ENCODE measurements at regions not wholly inside any gene's neighbourhood (a gene's known extent, or its start where the extent isn't known, plus 50 kb on each side); places are given as distances from the start of the nearest gene placed in this dataset.

- H3K4me3 ChIP-seq (ENCODE audit: low read length), result no peak overlapping the region
- H3K9me3 ChIP-seq (ENCODE audit: low read length), result no peaks in the 10 kb centered on the region
- H3K9ac ChIP-seq (ENCODE audit: low read length), result no peak overlapping the region
- H2AFZ ChIP-seq (ENCODE audit: low read depth, low read length), result no peak overlapping the region
- H3K9me2 ChIP-seq (ENCODE audit: insufficient read depth, low read length), result no peaks in the 10 kb centered on the region
- no peaks in the 10 kb centered on the region for H4K20me1 ChIP-seq (ENCODE audit: insufficient read depth)
- TF ChIP-seq RAD21 (conservative IDR thresholded peaks at IDR 0.05), result peak; percentile 40
- TF ChIP-seq SMC3 (conservative IDR thresholded peaks at IDR 0.05; ENCODE audit: poor library complexity), result no peak
- TF ChIP-seq EP300 (conservative IDR thresholded peaks at IDR 0.05; ENCODE audit: poor library complexity, severe bottlenecking), result no peak
- peak; percentile 63 for TF ChIP-seq CTCF (IDR thresholded peaks at IDR 0.05; ENCODE audit: poor library complexity, severe bottlenecking)
- no peak for TF ChIP-seq TAF1 (IDR thresholded peaks at IDR 0.05; ENCODE audit: low read depth)
- TF ChIP-seq EZH2 (IDR thresholded peaks at IDR 0.05; ENCODE audit: borderline replicate concordance, insufficient read depth, low read length, poor library complexity, severe bottlenecking), result no peak
- TF ChIP-seq REST (IDR thresholded peaks at IDR 0.05; ENCODE audit: borderline replicate concordance), result no peak
- no peak for TF ChIP-seq MXI1 (conservative IDR thresholded peaks at IDR 0.05; ENCODE audit: poor library complexity, severe bottlenecking)
- peak overlapping the region; percentile 8 for H3K4me2 ChIP-seq (ENCODE audit: low read length)
- no peaks in the 10 kb centered on the region for H3K79me2 ChIP-seq (replicated peaks; ENCODE audit: insufficient read depth, low read length)
- H3K36me3 ChIP-seq (ENCODE audit: insufficient read depth, low read length), result no peaks in the 10 kb centered on the region
- H3F3A ChIP-seq (ENCODE audit: insufficient read depth, low read length, poor library complexity, severe bottlenecking), result no peaks in the 10 kb centered on the region
- peaks cover 4% of the 10 kb centered on the region for H3K27me3 ChIP-seq (ENCODE audit: insufficient read depth, low read depth, low read length)
- no peak overlapping the region for H3K27ac ChIP-seq (ENCODE audit: low read length)
These were observed 660.3 kb upstream of the PITX2 start for GRCh38 chr4:111283066-111283677.

- Histone ChIP-seq H3K4me2 (ENCODE audit: low read length) (no peak overlapping the region), H3K79me2 (replicated peaks; ENCODE audit: insufficient read depth, low read length) (no peaks in the 10 kb centered on the region), H3K27me3 (ENCODE audit: insufficient read depth, low read depth, low read length) (no peaks in the 10 kb centered on the region), H3K9me2 (ENCODE audit: insufficient read depth, low read length) (no peaks in the 10 kb centered on the region), H3K36me3 (ENCODE audit: insufficient read depth, low read length) (no peaks in the 10 kb centered on the region), H4K20me1 (ENCODE audit: insufficient read depth) (no peaks in the 10 kb centered on the region), H2AFZ (ENCODE audit: low read depth, low read length) (no peak overlapping the region), H3K4me3 (ENCODE audit: low read length) (no peak overlapping the region), H3K27ac (ENCODE audit: low read length) (no peak overlapping the region), H3K9ac (ENCODE audit: low read length) (no peak overlapping the region), H3F3A (ENCODE audit: insufficient read depth, low read length, poor library complexity, severe bottlenecking) (no peaks in the 10 kb centered on the region), H3K9me3 (ENCODE audit: low read length) (no peaks in the 10 kb centered on the region)
- TF ChIP-seq TAF1 (IDR thresholded peaks at IDR 0.05; ENCODE audit: low read depth), result no peak
- TF ChIP-seq MXI1 (conservative IDR thresholded peaks at IDR 0.05; ENCODE audit: poor library complexity, severe bottlenecking), result no peak
- TF ChIP-seq POLR2AphosphoS5 (IDR thresholded peaks at IDR 0.05), result no peak
- no peak for TF ChIP-seq CTCF (IDR thresholded peaks at IDR 0.05; ENCODE audit: poor library complexity, severe bottlenecking)
- no peak for TF ChIP-seq REST (IDR thresholded peaks at IDR 0.05; ENCODE audit: borderline replicate concordance)
- no peak for TF ChIP-seq EP300 (conservative IDR thresholded peaks at IDR 0.05; ENCODE audit: poor library complexity, severe bottlenecking)
- no peak for TF ChIP-seq EZH2 (IDR thresholded peaks at IDR 0.05; ENCODE audit: borderline replicate concordance, insufficient read depth, low read length, poor library complexity, severe bottlenecking)
- no peak for TF ChIP-seq SMC3 (conservative IDR thresholded peaks at IDR 0.05; ENCODE audit: poor library complexity)
- no peak for TF ChIP-seq RAD21 (conservative IDR thresholded peaks at IDR 0.05)
These were observed 673.6 kb upstream of the PITX2 start for GRCh38 chr4:111296466-111296865.
